K562 (cell line): ENCODE measurements at regions not wholly inside any gene's neighbourhood (a gene's known extent, or its start where the extent isn't known, plus 50 kb on each side); places are given as distances from the start of the nearest gene placed in this dataset.

ENCODE experiments used
- CHD1 ChIP-seq: fragments of 200-600 bp; sonication (generic); IDR thresholded peaks from one replicate; pipeline ENCODE4 v1.6.1; 2012; ENCODE audit warnings: mild to moderate bottlenecking, moderate library complexity, low read length, inconsistent platforms
- EP300 ChIP-seq: IDR thresholded peaks from 2 replicates; pipeline ENCODE4 v1.6.1; 2012; ENCODE audit warnings: low read length, improper control_type of control experiment
- EZH2 ChIP-seq: IDR thresholded peaks from 2 replicates; pipeline ENCODE4 v1.6.1; 2012; ENCODE audit warnings: low read depth, mild to moderate bottlenecking, inconsistent platforms, low read length, borderline replicate concordance
- HMG20B ChIP-seq: fragments of 250-450 bp; sonication (Bioruptor Pico); IDR thresholded peaks from 2 replicates; pipeline ENCODE4 v1.5.0; 2021; ENCODE audit warnings: mild to moderate bottlenecking
- MAFK ChIP-seq: IDR thresholded peaks from 2 replicates; pipeline ENCODE4 v1.6.1; 2011; ENCODE audit warnings: low read length, improper control_type of control experiment
- POLR2A ChIP-seq: fragments of 450-650 bp; conservative IDR thresholded peaks from 2 replicates; pipeline ENCODE4 v1.6.1; 2016
- POLR2G ChIP-seq: fragments of 200-400 bp; formaldehyde crosslinking; IDR thresholded peaks from 2 replicates; pipeline ENCODE4 v1.6.1; 2017; ENCODE audit warnings: low read depth, mild to moderate bottlenecking, antibody characterized with exemption, low read length, moderate library complexity
- SIRT6 ChIP-seq: IDR thresholded peaks from one replicate; pipeline ENCODE4 v1.6.1; 2012; ENCODE audit warnings: low read depth, mild to moderate bottlenecking, control low read depth, inconsistent platforms, low read length, moderate library complexity
- THRAP3 ChIP-seq: fragments of 450-650 bp; IDR thresholded peaks from 2 replicates; pipeline ENCODE4 v1.6.1; 2016; ENCODE audit warnings: mild to moderate bottlenecking, inconsistent platforms, borderline replicate concordance
- ZKSCAN1 ChIP-seq: fragments of 150-350 bp; IDR thresholded peaks from 2 replicates; pipeline ENCODE4 v1.6.1; 2016; ENCODE audit warnings: low read depth, low read length
- ZNF584 ChIP-seq: fragments of 200-800 bp; sonication (Bioruptor generic); IDR thresholded peaks from 2 replicates; pipeline ENCODE4 v1.6.1; 2016; ENCODE audit warnings: low read depth, mild to moderate bottlenecking, missing genetic modification characterization, missing compliant biosample characterization
- ZNF778 ChIP-seq: fragments of 450-650 bp; formaldehyde crosslinking; IDR thresholded peaks from 2 replicates; pipeline ENCODE4 v1.4.0; 2020; ENCODE audit warnings: mild to moderate bottlenecking, moderate library complexity
- TF ChIP-seq, protein P1 (sequence below), 3 experiments: IDR thresholded peaks in 2 of 3; conservative IDR thresholded peaks in 1 of 3; 2 replicates each; pipeline ENCODE4 v1.5.1; 2011 to 2012; ENCODE audit warnings: low read length in 3 of 3, mild to moderate bottlenecking in 3 of 3, control low read depth in 2 of 3, improper control_type of control experiment in 1 of 3, inconsistent platforms in 1 of 3, low read depth in 1 of 3, mixed read lengths in 1 of 3, moderate library complexity in 1 of 3; ENCODE audit not compliant: insufficient read depth in 2 of 3

GRCh38 chrX:131724292-131724691 is 180.4 kb downstream of the OR13H1 start:
- no peak for TF ChIP-seq POLR2G
- no peak for TF ChIP-seq ZNF584 (CRISPR knock-in tag)
- TF ChIP-seq POLR2A = no peak
- no peak for TF ChIP-seq THRAP3
- no peak for TF ChIP-seq HMG20B (CRISPR knock-in tag)
- no peak for TF ChIP-seq EP300
- TF ChIP-seq SIRT6 = no peak
- TF ChIP-seq, protein P1, sequence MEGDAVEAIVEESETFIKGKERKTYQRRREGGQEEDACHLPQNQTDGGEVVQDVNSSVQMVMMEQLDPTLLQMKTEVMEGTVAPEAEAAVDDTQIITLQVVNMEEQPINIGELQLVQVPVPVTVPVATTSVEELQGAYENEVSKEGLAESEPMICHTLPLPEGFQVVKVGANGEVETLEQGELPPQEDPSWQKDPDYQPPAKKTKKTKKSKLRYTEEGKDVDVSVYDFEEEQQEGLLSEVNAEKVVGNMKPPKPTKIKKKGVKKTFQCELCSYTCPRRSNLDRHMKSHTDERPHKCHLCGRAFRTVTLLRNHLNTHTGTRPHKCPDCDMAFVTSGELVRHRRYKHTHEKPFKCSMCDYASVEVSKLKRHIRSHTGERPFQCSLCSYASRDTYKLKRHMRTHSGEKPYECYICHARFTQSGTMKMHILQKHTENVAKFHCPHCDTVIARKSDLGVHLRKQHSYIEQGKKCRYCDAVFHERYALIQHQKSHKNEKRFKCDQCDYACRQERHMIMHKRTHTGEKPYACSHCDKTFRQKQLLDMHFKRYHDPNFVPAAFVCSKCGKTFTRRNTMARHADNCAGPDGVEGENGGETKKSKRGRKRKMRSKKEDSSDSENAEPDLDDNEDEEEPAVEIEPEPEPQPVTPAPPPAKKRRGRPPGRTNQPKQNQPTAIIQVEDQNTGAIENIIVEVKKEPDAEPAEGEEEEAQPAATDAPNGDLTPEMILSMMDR (IDR thresholded peaks at IDR 0.05 in 2 of 3, conservative IDR thresholded peaks at IDR 0.05 in 1 of 3; ENCODE audit: insufficient read depth in 2 of 3, low read depth in 1 of 3, low read length in 3 of 3) = no peak
- no peak for TF ChIP-seq EZH2
- TF ChIP-seq ZNF778 = no peak
- no peak for TF ChIP-seq MAFK
- TF ChIP-seq CHD1 = no peak
- TF ChIP-seq ZKSCAN1 = no peak
